DOHH2 (cell line): ENCODE measurements at regions not wholly inside any gene's neighbourhood (a gene's known extent, or its start where the extent isn't known, plus 50 kb on each side); places are given as distances from the start of the nearest gene placed in this dataset.
"Not testable (repeated sequence)": the region's sequence is repeated elsewhere in the genome, so short reads cannot be mapped to it uniquely, and the experiment has no call there.

Experiments
- EZH2phosphoT487 ChIP-seq: fragments of 200-600 bp; sonication (generic); IDR thresholded peaks from 2 replicates; pipeline ENCODE4 v1.6.1; 2017; ENCODE audit warnings: borderline replicate concordance, mild to moderate bottlenecking, antibody characterized with exemption, low read length, moderate library complexity, mixed read lengths
- TF ChIP-seq, protein P1 (sequence below): fragments of 200-600 bp; sonication (generic); IDR thresholded peaks from one replicate; pipeline ENCODE4 v1.5.1; 2014; ENCODE audit warnings: antibody characterized with exemption, mild to moderate bottlenecking, low read depth, low read length; ENCODE audit not compliant: poor library complexity, severe bottlenecking

GRCh38 chr17:83205387-83206035 lies 126.1 kb downstream of the METRNL start:
- TF ChIP-seq, protein P1, sequence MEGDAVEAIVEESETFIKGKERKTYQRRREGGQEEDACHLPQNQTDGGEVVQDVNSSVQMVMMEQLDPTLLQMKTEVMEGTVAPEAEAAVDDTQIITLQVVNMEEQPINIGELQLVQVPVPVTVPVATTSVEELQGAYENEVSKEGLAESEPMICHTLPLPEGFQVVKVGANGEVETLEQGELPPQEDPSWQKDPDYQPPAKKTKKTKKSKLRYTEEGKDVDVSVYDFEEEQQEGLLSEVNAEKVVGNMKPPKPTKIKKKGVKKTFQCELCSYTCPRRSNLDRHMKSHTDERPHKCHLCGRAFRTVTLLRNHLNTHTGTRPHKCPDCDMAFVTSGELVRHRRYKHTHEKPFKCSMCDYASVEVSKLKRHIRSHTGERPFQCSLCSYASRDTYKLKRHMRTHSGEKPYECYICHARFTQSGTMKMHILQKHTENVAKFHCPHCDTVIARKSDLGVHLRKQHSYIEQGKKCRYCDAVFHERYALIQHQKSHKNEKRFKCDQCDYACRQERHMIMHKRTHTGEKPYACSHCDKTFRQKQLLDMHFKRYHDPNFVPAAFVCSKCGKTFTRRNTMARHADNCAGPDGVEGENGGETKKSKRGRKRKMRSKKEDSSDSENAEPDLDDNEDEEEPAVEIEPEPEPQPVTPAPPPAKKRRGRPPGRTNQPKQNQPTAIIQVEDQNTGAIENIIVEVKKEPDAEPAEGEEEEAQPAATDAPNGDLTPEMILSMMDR = peak; percentile 56
- TF ChIP-seq EZH2phosphoT487 = not testable (repeated sequence)
